Spleen (tissue), 7 donors: ENCODE measurements at regions not wholly inside any gene's neighbourhood (a gene's known extent, or its start where the extent isn't known, plus 50 kb on each side); places are given as distances from the start of the nearest gene placed in this dataset.

Experiments used
- CTCF ChIP-seq, 11 experiments: fragments of 200-600 bp in 7 of 11; fragments of 450-650 bp in 4 of 11; sonication (generic) in 4 of 11; IDR thresholded peaks in 8 of 11; conservative IDR thresholded peaks in 3 of 11; 1 replicate in 7 of 11; 2 replicates in 4 of 11; pipeline versions ENCODE4 v1.4.0 to v1.8.0; 2016 to 2021; ENCODE audit warnings: antibody characterized with exemption in 11 of 11, inconsistent platforms in 4 of 11, mild to moderate bottlenecking in 1 of 11
- POLR2A ChIP-seq, 3 donors: fragments of 450-650 bp; IDR thresholded peaks; one replicate each; pipeline ENCODE4 v1.5.1; 2017; ENCODE audit warnings: antibody characterized with exemption in 3 of 3, mild to moderate bottlenecking in 1 of 3
- POLR2AphosphoS5 ChIP-seq, 3 donors: sonication (generic); formaldehyde crosslinking; IDR thresholded peaks; one replicate each; pipeline ENCODE4 v1.5.1; 2017; ENCODE audit warnings: antibody characterized with exemption in 3 of 3
- donor health status: DM: no; HTN: no; CAD: no; lungs with moderate emphysema.
- donor health status: DM: no; HTN: no; CAD: no.
- donor health status: DM: no; HTN: no; CAD: no.

DNA sequence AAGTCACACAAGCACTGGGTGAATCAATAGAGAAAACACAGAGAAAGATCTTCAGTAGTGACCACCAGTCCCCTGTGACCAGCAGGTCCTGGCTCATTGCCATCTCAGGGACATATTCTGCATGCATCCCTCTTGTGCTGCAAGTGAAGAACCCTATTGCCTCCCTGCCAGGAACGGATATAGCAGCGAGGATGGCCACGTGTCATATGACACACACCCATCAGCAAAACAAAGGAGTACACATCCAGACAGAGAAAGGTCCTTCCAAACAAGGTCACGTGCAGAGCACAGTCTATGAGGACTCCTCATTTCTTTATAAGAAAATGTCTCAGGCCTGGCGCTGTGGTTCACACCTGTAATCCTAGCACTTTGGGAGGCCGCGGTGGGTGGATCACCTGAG, 638.4 kb downstream of the FLRT2 start:
- TF ChIP-seq POLR2AphosphoS5 (IDR thresholded peaks at IDR 0.05) = no peak
- TF ChIP-seq CTCF (IDR thresholded peaks at IDR 0.05 in 8 of 11, conservative IDR thresholded peaks at IDR 0.05 in 3 of 11) = no peak
- no peak for TF ChIP-seq POLR2A (IDR thresholded peaks at IDR 0.05)
